SU-DHL-6 (cell line): ENCODE measurements at regions not wholly inside any gene's neighbourhood (a gene's known extent, or its start where the extent isn't known, plus 50 kb on each side); places are given as distances from the start of the nearest gene placed in this dataset.

ENCODE experiments used
- H2AFZ ChIP-seq: fragments of 200-600 bp; sonication (generic); 2 replicates; pipeline ENCODE4 v1.6.1; 2014; ENCODE audit warnings: low read depth, mild to moderate bottlenecking, moderate library complexity, mixed read lengths, antibody characterized with exemption, low read length; ENCODE audit not compliant: severe bottlenecking
- H3F3A ChIP-seq: fragments of 200-600 bp; shearing (Covaris generic); 2 replicates; pipeline ENCODE4 v1.6.0; 2016; ENCODE audit warnings: antibody characterized with exemption, mild to moderate bottlenecking; ENCODE audit not compliant: insufficient read depth
- H3K27ac ChIP-seq: fragments of 200-600 bp; sonication (generic); 2 replicates; pipeline ENCODE4 v1.5.1; 2016; ENCODE audit warnings: low read depth, mild to moderate bottlenecking, low read length, moderate library complexity, mixed read lengths
- H3K27me3 ChIP-seq: fragments of 200-600 bp; sonication (generic), shearing (Covaris generic); 2 replicates; pipeline ENCODE4 v1.6.0; 2014; ENCODE audit warnings: mild to moderate bottlenecking, low read length
- H3K36me3 ChIP-seq: fragments of 200-600 bp; sonication (generic); 2 replicates; pipeline ENCODE4 v1.6.1; 2014; ENCODE audit warnings: mild to moderate bottlenecking, low read length, mixed read lengths
- H3K4me2 ChIP-seq: fragments of 300-600, 200-600 bp; shearing (Covaris generic), sonication (generic); 2 replicates; pipeline ENCODE4 v1.6.0; 2014; ENCODE audit warnings: low read length, low read depth, mild to moderate bottlenecking; ENCODE audit not compliant: poor library complexity, severe bottlenecking
- H3K4me3 ChIP-seq: fragments of 200-600 bp; sonication (generic); 2 replicates; pipeline ENCODE4 v1.5.1; 2014; ENCODE audit warnings: antibody characterized with exemption, low read length, mild to moderate bottlenecking, mixed read lengths; ENCODE audit not compliant: insufficient read depth, poor library complexity, severe bottlenecking
- H3K79me2 ChIP-seq: fragments of 200-600 bp; sonication (generic); 2 replicates; pipeline ENCODE4 v1.6.1; 2014; ENCODE audit warnings: mild to moderate bottlenecking, low read length, moderate library complexity; ENCODE audit not compliant: insufficient read depth
- H3K9ac ChIP-seq: fragments of 200-600 bp; sonication (generic); 2 replicates; pipeline ENCODE4 v1.7.0; 2014; ENCODE audit warnings: mild to moderate bottlenecking, low read length
- H3K9me2 ChIP-seq: fragments of 200-600 bp; sonication (generic); replicated peaks from 2 replicates; pipeline ENCODE4 v1.6.1; 2014; ENCODE audit warnings: low read length; ENCODE audit not compliant: insufficient read depth
- H3K9me3 ChIP-seq: fragments of 200-600 bp; sonication (generic); 2 replicates; pipeline ENCODE4 v1.6.1; 2014; ENCODE audit warnings: low read length, mixed read lengths; ENCODE audit not compliant: insufficient read depth
- H4K20me1 ChIP-seq: fragments of 200-600 bp; sonication (generic); 2 replicates; pipeline ENCODE4 v1.6.1; 2014; ENCODE audit warnings: low read depth, mild to moderate bottlenecking, antibody characterized with exemption, low read length, moderate library complexity, mixed read lengths
- EZH2phosphoT487 ChIP-seq: fragments of 200-600 bp; sonication (generic), shearing (Covaris generic); conservative IDR thresholded peaks from 2 replicates; pipeline ENCODE4 v1.6.1; 2018; ENCODE audit warnings: mild to moderate bottlenecking, antibody characterized with exemption, low read length, moderate library complexity, mixed read lengths
- TF ChIP-seq, protein P1 (sequence below): fragments of 200-600 bp; sonication (generic); IDR thresholded peaks from one replicate; pipeline ENCODE4 v1.5.1; 2017; ENCODE audit warnings: antibody characterized with exemption, mild to moderate bottlenecking, low read length, moderate library complexity; ENCODE audit not compliant: insufficient read depth, poor library complexity, severe bottlenecking

DNA sequence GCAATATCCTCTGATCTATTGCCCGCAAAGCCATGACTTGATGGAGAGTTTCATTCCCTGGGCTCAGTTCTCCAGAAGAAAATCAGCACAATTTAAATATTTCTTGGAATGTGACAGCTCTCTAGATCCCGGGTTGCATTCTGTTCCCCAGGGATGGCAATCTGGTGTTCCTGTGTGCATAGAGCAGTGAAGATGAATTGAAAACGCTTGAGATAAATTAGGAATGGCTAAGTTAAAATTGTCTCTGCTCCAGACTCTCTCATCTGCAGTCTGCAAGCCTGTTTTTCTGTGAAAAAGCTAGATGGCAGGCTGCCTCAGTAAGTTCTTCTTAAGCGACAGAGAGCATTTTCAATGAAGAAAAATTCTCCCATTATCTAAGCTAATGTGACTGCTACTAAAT is 582.5 kb upstream of the MGAT4C start:
- H4K20me1 ChIP-seq, result no peaks in the 10 kb centered on the region
- no peaks in the 10 kb centered on the region for H3K79me2 ChIP-seq
- no peaks in the 10 kb centered on the region for H3K9me3 ChIP-seq

DNA sequence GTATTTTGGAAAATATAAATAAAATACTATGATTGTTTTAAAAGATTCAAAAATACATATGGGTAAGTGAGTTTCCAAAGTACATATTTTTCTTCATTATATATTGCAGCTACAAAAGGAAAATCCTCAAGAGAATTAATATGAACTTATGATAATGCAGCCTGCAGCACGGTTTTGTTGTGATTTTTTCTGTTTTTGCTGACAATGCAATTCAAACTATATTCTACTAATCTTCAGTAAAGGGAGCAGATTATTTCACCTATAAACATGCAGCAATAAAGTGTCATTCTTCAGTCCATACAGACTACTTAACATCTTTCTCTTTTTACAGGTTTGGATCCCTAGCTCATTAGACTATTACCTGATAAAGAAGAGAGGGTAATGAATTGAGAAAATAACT is 582.1 kb upstream of the MGAT4C start:
- Histone ChIP-seq H3K9me3 (no peaks in the 10 kb centered on the region), H3F3A (no peaks in the 10 kb centered on the region), H3K9ac (no peak overlapping the region), H2AFZ (no peak overlapping the region), H3K9me2 (no peaks in the 10 kb centered on the region), H3K36me3 (no peaks in the 10 kb centered on the region), H3K4me3 (no peak overlapping the region), H3K4me2 (no peak overlapping the region), H4K20me1 (no peaks in the 10 kb centered on the region), H3K79me2 (no peaks in the 10 kb centered on the region), H3K27me3 (no peaks in the 10 kb centered on the region), H3K27ac (no peak overlapping the region)
- TF ChIP-seq, protein P1, sequence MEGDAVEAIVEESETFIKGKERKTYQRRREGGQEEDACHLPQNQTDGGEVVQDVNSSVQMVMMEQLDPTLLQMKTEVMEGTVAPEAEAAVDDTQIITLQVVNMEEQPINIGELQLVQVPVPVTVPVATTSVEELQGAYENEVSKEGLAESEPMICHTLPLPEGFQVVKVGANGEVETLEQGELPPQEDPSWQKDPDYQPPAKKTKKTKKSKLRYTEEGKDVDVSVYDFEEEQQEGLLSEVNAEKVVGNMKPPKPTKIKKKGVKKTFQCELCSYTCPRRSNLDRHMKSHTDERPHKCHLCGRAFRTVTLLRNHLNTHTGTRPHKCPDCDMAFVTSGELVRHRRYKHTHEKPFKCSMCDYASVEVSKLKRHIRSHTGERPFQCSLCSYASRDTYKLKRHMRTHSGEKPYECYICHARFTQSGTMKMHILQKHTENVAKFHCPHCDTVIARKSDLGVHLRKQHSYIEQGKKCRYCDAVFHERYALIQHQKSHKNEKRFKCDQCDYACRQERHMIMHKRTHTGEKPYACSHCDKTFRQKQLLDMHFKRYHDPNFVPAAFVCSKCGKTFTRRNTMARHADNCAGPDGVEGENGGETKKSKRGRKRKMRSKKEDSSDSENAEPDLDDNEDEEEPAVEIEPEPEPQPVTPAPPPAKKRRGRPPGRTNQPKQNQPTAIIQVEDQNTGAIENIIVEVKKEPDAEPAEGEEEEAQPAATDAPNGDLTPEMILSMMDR, result no peak
- no peak for TF ChIP-seq EZH2phosphoT487

More for the DNA sequence above, 582.5 kb upstream of the MGAT4C start:
- H3K9me2 ChIP-seq, result no peaks in the 10 kb centered on the region
- no peak overlapping the region for H3K4me2 ChIP-seq
- no peaks in the 10 kb centered on the region for H3K36me3 ChIP-seq
- no peaks in the 10 kb centered on the region for H3K27me3 ChIP-seq
- no peak overlapping the region for H3K27ac ChIP-seq
- no peak overlapping the region for H3K4me3 ChIP-seq
- H3K9ac ChIP-seq, result no peak overlapping the region
- TF ChIP-seq, protein P1, result no peak
- TF ChIP-seq EZH2phosphoT487, result no peak
- H2AFZ ChIP-seq, result no peak overlapping the region
- H3F3A ChIP-seq, result no peaks in the 10 kb centered on the region

DNA sequence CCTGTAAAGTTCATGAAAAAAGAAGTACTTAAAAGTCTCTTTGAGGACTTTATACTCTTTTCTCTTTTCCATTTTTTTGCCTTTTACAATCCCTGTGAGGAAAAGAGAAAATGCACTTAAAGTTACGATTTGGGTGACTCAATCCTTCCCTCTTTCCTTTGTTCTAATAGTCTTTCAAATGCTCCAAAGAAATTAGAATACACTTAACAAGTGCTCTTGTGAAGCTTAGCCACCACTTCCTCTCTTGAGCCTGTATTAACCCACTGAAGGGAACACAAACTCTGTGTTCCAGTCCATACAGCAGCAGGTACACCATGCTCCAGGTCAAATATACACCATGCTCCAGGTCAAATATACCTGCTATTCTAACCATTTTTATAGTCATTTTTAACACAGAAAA is 581.1 kb upstream of the MGAT4C start:
- Histone ChIP-seq H3K36me3 (no peaks in the 10 kb centered on the region), H3K4me2 (no peak overlapping the region), H3K27ac (no peak overlapping the region)

More for the DNA sequence above, 581.1 kb upstream of the MGAT4C start:
- H3F3A ChIP-seq, result no peaks in the 10 kb centered on the region
- no peaks in the 10 kb centered on the region for H4K20me1 ChIP-seq
- H2AFZ ChIP-seq, result no peak overlapping the region
- no peaks in the 10 kb centered on the region for H3K9me3 ChIP-seq
- H3K9ac ChIP-seq, result no peak overlapping the region
- TF ChIP-seq EZH2phosphoT487, result no peak
- TF ChIP-seq, protein P1, result no peak
- no peaks in the 10 kb centered on the region for H3K27me3 ChIP-seq
- H3K9me2 ChIP-seq, result no peaks in the 10 kb centered on the region
- H3K79me2 ChIP-seq, result no peaks in the 10 kb centered on the region
- no peak overlapping the region for H3K4me3 ChIP-seq
